ENCODE measurements at regions not wholly inside any gene's neighbourhood (a gene's known extent, or its start where the extent isn't known, plus 50 kb on each side); places are given as distances from the start of the nearest gene placed in this dataset.

DNA sequence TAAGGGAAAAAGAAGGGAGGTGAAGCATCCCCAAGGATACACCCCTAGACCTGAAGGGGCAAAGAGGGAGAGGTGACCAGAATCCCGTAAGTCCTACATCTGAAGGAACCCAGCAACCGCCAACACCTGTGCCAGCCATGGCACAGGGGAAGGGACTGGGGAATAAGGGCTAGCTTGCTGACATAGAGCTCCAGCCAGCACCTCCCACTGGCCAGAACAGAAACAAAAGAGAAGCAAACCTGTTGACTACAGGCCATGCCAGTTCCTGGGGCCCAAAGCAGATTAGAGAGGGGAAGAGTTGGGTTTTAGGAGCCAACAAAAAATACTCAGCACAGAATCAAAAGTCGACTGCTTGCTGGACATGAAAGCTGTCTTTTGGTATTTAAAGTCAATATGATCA, 244.6 kb downstream of the SUCLG1 start:
- no peak for TF ChIP-seq GATA2 (IDR thresholded peaks at IDR 0.05; ENCODE audit: low read depth, low read length)
- TF ChIP-seq GATA3 (IDR thresholded peaks at IDR 0.05; ENCODE audit: low read depth, low read length), result no peak

Measured in SH-SY5Y (cell line).